Upper lobe of left lung (tissue), 4 donors: ENCODE measurements at regions not wholly inside any gene's neighbourhood (a gene's known extent, or its start where the extent isn't known, plus 50 kb on each side); places are given as distances from the start of the nearest gene placed in this dataset.

Experiments used
- CTCF ChIP-seq, 6 experiments: fragments of 450-650 bp in 4 of 6; fragments of 200-600 bp in 2 of 6; sonication (generic) in 2 of 6; IDR thresholded peaks; one replicate each; pipeline ENCODE4 v1.5.1; 2016 to 2019; ENCODE audit warnings: antibody characterized with exemption in 6 of 6
- EP300 ChIP-seq, 4 donors: sonication (generic); formaldehyde crosslinking; IDR thresholded peaks; one replicate each; pipeline ENCODE4 v1.5.1; 2017; ENCODE audit warnings: antibody characterized with exemption in 4 of 4, control low read depth in 2 of 4
- POLR2A ChIP-seq, 4 donors: fragments of 450-650 bp; IDR thresholded peaks; one replicate each; pipeline ENCODE4 v1.5.1; 2016 to 2017; ENCODE audit warnings: antibody characterized with exemption in 4 of 4, mild to moderate bottlenecking in 2 of 4
- POLR2AphosphoS5 ChIP-seq, 2 donors: sonication (generic); formaldehyde crosslinking; IDR thresholded peaks; one replicate each; pipeline ENCODE4 v1.5.1; 2017; ENCODE audit warnings: antibody characterized with exemption in 2 of 2

GRCh38 chr5:75894482-75894881 lies 177.2 kb upstream of the POC5 start:
- no peak for TF ChIP-seq POLR2AphosphoS5 (IDR thresholded peaks at IDR 0.05)
- no peak for TF ChIP-seq POLR2A (IDR thresholded peaks at IDR 0.05)
- no peak for TF ChIP-seq CTCF (IDR thresholded peaks at IDR 0.05)
- TF ChIP-seq EP300 (IDR thresholded peaks at IDR 0.05) = no peak
